Esophagus muscularis mucosa (tissue), 4 donors: ENCODE measurements at regions not wholly inside any gene's neighbourhood (a gene's known extent, or its start where the extent isn't known, plus 50 kb on each side); places are given as distances from the start of the nearest gene placed in this dataset.

Source experiments
- CTCF ChIP-seq, 3 experiments: fragments of 200-600 bp in 2 of 3; fragments of 450-650 bp in 1 of 3; sonication (generic) in 2 of 3; IDR thresholded peaks; one replicate each; pipeline ENCODE4 v1.5.1; 2017 to 2019; ENCODE audit warnings: antibody characterized with exemption in 3 of 3, mild to moderate bottlenecking in 2 of 3, moderate library complexity in 1 of 3
- EP300 ChIP-seq: sonication (generic); formaldehyde crosslinking; IDR thresholded peaks from one replicate; pipeline ENCODE4 v1.6.1; 2017; ENCODE audit warnings: antibody characterized with exemption
- POLR2A ChIP-seq: fragments of 450-650 bp; IDR thresholded peaks from one replicate; pipeline ENCODE4 v1.6.1; 2017; ENCODE audit warnings: antibody characterized with exemption, moderate library complexity, mild to moderate bottlenecking, low read depth
- POLR2AphosphoS5 ChIP-seq, 2 donors: sonication (generic); formaldehyde crosslinking; IDR thresholded peaks; one replicate each; pipeline ENCODE4 v1.6.1; 2017; ENCODE audit warnings: antibody characterized with exemption in 2 of 2

GRCh38 chr5:174378121-174378874, 332.8 kb downstream of the NSG2 start:
- TF ChIP-seq CTCF (IDR thresholded peaks at IDR 0.05), result no peak
- no peak for TF ChIP-seq POLR2AphosphoS5 (IDR thresholded peaks at IDR 0.05)
- TF ChIP-seq POLR2A, result no peak
- no peak for TF ChIP-seq EP300
